Neural cell (in vitro differentiated cells): ENCODE measurements at regions not wholly inside any gene's neighbourhood (a gene's known extent, or its start where the extent isn't known, plus 50 kb on each side); places are given as distances from the start of the nearest gene placed in this dataset.

Experiments
- H2AFZ ChIP-seq: fragments of 200-600, 300-800 bp; sonication (generic), shearing (Covaris generic); 2 replicates; pipeline ENCODE4 v1.6.0; 2014; ENCODE audit warnings: low read depth, mild to moderate bottlenecking, antibody characterized with exemption, low read length, moderate library complexity
- H3F3A ChIP-seq: fragments of 200-600 bp; shearing (Covaris generic); 2 replicates; pipeline ENCODE4 v1.6.1; 2016; ENCODE audit warnings: mild to moderate bottlenecking, moderate library complexity, mixed read lengths, antibody characterized with exemption, low read length; ENCODE audit not compliant: insufficient read depth, poor library complexity, severe bottlenecking
- H3K27ac ChIP-seq: fragments of 200-600, 300-800 bp; sonication (generic), shearing (Covaris generic); 2 replicates; pipeline ENCODE4 v1.5.1; 2014; ENCODE audit warnings: mild to moderate bottlenecking, low read length, moderate library complexity
- H3K27me3 ChIP-seq: fragments of 300-800, 200-600 bp; sonication (generic), shearing (Covaris generic); 2 replicates; pipeline ENCODE4 v1.6.0; 2014; ENCODE audit warnings: mild to moderate bottlenecking, low read depth, low read length, moderate library complexity; ENCODE audit not compliant: insufficient read depth
- H3K36me3 ChIP-seq: fragments of 300-800, 200-600 bp; sonication (generic), shearing (Covaris generic); 2 replicates; pipeline ENCODE4 v1.5.1; 2014; ENCODE audit warnings: mild to moderate bottlenecking, antibody characterized with exemption, low read length, moderate library complexity; ENCODE audit not compliant: insufficient read depth
- H3K4me2 ChIP-seq: fragments of 300-800, 200-600 bp; sonication (generic), shearing (Covaris generic); 2 replicates; pipeline ENCODE4 v1.6.0; 2014; ENCODE audit warnings: mild to moderate bottlenecking, low read length
- H3K4me3 ChIP-seq: fragments of 300-800, 200-600 bp; sonication (generic), shearing (Covaris generic); 2 replicates; pipeline ENCODE4 v1.5.1; 2014; ENCODE audit warnings: mild to moderate bottlenecking, low read length, moderate library complexity
- H3K79me2 ChIP-seq: fragments of 200-600 bp; shearing (Covaris generic); replicated peaks from 2 replicates; pipeline ENCODE4 v1.6.0; 2014; ENCODE audit warnings: mild to moderate bottlenecking, low read length, moderate library complexity; ENCODE audit not compliant: insufficient read depth
- H3K9ac ChIP-seq: fragments of 300-800, 200-600 bp; sonication (generic), shearing (Covaris generic); 2 replicates; pipeline ENCODE4 v1.6.1; 2016; ENCODE audit warnings: mild to moderate bottlenecking, low read length, mixed read lengths
- H3K9me2 ChIP-seq: fragments of 200-600 bp; shearing (Covaris generic); 2 replicates; pipeline ENCODE4 v1.6.1; 2016; ENCODE audit warnings: mild to moderate bottlenecking, low read length, mixed read lengths; ENCODE audit not compliant: insufficient read depth
- H3K9me3 ChIP-seq: fragments of 200-600, 300-800 bp; sonication (generic), shearing (Covaris generic); 2 replicates; pipeline ENCODE4 v1.6.1; 2016; ENCODE audit warnings: mild to moderate bottlenecking, mixed run types, low read length, moderate library complexity, mixed read lengths
- H4K20me1 ChIP-seq: fragments of 200-600 bp; shearing (Covaris generic); 2 replicates; pipeline ENCODE4 v1.6.1; 2016; ENCODE audit warnings: mild to moderate bottlenecking, mixed run types; ENCODE audit not compliant: insufficient read depth
- EP300 ChIP-seq: fragments of 450-650 bp; conservative IDR thresholded peaks from 2 replicates; pipeline ENCODE4 v1.6.1; 2014; ENCODE audit warnings: antibody characterized with exemption, mild to moderate bottlenecking, moderate library complexity; ENCODE audit not compliant: poor library complexity, severe bottlenecking
- EZH2 ChIP-seq: fragments of 200-600, 300-800 bp; shearing (Covaris generic), sonication (generic); IDR thresholded peaks from 2 replicates; pipeline ENCODE4 v1.6.1; 2014; ENCODE audit warnings: antibody characterized with exemption, low read length, borderline replicate concordance, mild to moderate bottlenecking; ENCODE audit not compliant: insufficient read depth, poor library complexity, severe bottlenecking
- MXI1 ChIP-seq: fragments of 450-650 bp; conservative IDR thresholded peaks from 2 replicates; pipeline ENCODE4 v1.6.1; 2014; ENCODE audit warnings: antibody characterized with exemption, mild to moderate bottlenecking; ENCODE audit not compliant: poor library complexity, severe bottlenecking
- POLR2AphosphoS5 ChIP-seq: IDR thresholded peaks from 2 replicates; pipeline ENCODE4 v1.6.1; 2012
- RAD21 ChIP-seq: fragments of 450-650 bp; conservative IDR thresholded peaks from 2 replicates; pipeline ENCODE4 v1.6.1; 2014; ENCODE audit warnings: antibody characterized with exemption, mild to moderate bottlenecking, moderate library complexity
- SMC3 ChIP-seq: fragments of 450-650 bp; conservative IDR thresholded peaks from 2 replicates; pipeline ENCODE4 v1.6.1; 2014; ENCODE audit warnings: antibody characterized with exemption, mild to moderate bottlenecking, moderate library complexity; ENCODE audit not compliant: poor library complexity
- TAF1 ChIP-seq: IDR thresholded peaks from 2 replicates; pipeline ENCODE4 v1.6.1; 2012; ENCODE audit warnings: low read depth
- TF ChIP-seq, protein P1 (sequence below): IDR thresholded peaks from 2 replicates; pipeline ENCODE4 v1.6.1; 2012; ENCODE audit warnings: borderline replicate concordance
- TF ChIP-seq, protein P2 (sequence below): fragments of 450-650 bp; IDR thresholded peaks from 2 replicates; pipeline ENCODE4 v1.5.1; 2014; ENCODE audit warnings: antibody characterized with exemption, mild to moderate bottlenecking, moderate library complexity; ENCODE audit not compliant: poor library complexity, severe bottlenecking

DNA sequence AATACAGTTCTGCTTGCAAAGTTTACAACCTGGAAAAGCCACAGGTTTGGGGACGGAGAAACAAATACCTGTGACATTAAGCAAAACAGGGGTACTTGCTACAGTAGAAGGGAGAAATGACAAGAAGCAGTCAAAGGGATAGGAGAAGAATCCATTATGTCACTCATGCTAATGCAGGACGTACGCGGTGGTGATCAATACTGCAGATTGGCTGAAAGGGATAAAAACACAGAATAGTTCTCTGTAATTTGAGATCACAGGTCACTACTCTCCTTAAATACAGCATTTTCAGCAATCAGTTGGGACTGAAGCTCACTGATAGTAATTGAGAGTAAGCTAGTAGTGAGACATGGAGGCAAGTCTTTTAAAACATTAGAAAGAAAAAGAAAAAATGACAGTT is 130.3 kb upstream of the MTAP start:
- Histone ChIP-seq H3K9ac (no peak overlapping the region), H3K27ac (no peak overlapping the region), H3F3A (no peaks in the 10 kb centered on the region), H3K36me3 (no peaks in the 10 kb centered on the region), H2AFZ (no peak overlapping the region), H4K20me1 (no peaks in the 10 kb centered on the region), H3K27me3 (no peaks in the 10 kb centered on the region), H3K9me3 (no peaks in the 10 kb centered on the region), H3K79me2 (no peaks in the 10 kb centered on the region), H3K4me2 (no peak overlapping the region), H3K9me2 (no peaks in the 10 kb centered on the region), H3K4me3 (no peak overlapping the region)
- TF ChIP-seq, protein P1, sequence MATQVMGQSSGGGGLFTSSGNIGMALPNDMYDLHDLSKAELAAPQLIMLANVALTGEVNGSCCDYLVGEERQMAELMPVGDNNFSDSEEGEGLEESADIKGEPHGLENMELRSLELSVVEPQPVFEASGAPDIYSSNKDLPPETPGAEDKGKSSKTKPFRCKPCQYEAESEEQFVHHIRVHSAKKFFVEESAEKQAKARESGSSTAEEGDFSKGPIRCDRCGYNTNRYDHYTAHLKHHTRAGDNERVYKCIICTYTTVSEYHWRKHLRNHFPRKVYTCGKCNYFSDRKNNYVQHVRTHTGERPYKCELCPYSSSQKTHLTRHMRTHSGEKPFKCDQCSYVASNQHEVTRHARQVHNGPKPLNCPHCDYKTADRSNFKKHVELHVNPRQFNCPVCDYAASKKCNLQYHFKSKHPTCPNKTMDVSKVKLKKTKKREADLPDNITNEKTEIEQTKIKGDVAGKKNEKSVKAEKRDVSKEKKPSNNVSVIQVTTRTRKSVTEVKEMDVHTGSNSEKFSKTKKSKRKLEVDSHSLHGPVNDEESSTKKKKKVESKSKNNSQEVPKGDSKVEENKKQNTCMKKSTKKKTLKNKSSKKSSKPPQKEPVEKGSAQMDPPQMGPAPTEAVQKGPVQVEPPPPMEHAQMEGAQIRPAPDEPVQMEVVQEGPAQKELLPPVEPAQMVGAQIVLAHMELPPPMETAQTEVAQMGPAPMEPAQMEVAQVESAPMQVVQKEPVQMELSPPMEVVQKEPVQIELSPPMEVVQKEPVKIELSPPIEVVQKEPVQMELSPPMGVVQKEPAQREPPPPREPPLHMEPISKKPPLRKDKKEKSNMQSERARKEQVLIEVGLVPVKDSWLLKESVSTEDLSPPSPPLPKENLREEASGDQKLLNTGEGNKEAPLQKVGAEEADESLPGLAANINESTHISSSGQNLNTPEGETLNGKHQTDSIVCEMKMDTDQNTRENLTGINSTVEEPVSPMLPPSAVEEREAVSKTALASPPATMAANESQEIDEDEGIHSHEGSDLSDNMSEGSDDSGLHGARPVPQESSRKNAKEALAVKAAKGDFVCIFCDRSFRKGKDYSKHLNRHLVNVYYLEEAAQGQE = no peak
- TF ChIP-seq RAD21 = no peak
- TF ChIP-seq EP300 = no peak
- TF ChIP-seq EZH2 = no peak
- TF ChIP-seq SMC3 = no peak
- TF ChIP-seq POLR2AphosphoS5 = no peak
- TF ChIP-seq TAF1 = no peak
- TF ChIP-seq MXI1 = no peak
- TF ChIP-seq, protein P2, sequence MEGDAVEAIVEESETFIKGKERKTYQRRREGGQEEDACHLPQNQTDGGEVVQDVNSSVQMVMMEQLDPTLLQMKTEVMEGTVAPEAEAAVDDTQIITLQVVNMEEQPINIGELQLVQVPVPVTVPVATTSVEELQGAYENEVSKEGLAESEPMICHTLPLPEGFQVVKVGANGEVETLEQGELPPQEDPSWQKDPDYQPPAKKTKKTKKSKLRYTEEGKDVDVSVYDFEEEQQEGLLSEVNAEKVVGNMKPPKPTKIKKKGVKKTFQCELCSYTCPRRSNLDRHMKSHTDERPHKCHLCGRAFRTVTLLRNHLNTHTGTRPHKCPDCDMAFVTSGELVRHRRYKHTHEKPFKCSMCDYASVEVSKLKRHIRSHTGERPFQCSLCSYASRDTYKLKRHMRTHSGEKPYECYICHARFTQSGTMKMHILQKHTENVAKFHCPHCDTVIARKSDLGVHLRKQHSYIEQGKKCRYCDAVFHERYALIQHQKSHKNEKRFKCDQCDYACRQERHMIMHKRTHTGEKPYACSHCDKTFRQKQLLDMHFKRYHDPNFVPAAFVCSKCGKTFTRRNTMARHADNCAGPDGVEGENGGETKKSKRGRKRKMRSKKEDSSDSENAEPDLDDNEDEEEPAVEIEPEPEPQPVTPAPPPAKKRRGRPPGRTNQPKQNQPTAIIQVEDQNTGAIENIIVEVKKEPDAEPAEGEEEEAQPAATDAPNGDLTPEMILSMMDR = no peak

DNA sequence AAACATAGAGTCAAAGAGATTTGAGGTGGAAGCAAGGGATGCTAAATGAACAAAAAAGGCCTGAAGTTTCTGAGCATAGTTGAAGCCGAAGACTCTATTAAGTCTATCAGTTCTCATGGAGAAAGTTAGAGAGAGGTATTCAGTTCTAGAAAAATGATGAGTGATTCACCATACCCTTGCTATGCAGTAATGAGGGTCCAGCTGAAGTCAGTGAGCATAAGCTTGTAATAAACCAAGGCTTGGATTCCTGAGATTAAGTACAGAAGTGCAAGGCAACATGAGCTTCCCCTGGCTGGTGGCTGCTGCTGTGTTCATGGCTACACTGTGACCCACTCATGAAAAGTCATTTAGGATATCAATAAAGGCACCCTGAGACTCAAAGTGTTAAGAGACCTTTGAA is 129.7 kb upstream of the MTAP start:
- H3K79me2 ChIP-seq = no peaks in the 10 kb centered on the region
- no peak overlapping the region for H3K4me3 ChIP-seq
- H3K4me2 ChIP-seq = no peak overlapping the region
- no peaks in the 10 kb centered on the region for H3K27me3 ChIP-seq
- H2AFZ ChIP-seq = no peak overlapping the region
- TF ChIP-seq, protein P2 = no peak
- TF ChIP-seq SMC3 = no peak
- no peak for TF ChIP-seq EP300
- H3F3A ChIP-seq = no peaks in the 10 kb centered on the region
- H3K27ac ChIP-seq = no peak overlapping the region
- no peaks in the 10 kb centered on the region for H4K20me1 ChIP-seq
- no peaks in the 10 kb centered on the region for H3K9me2 ChIP-seq
- H3K36me3 ChIP-seq = no peaks in the 10 kb centered on the region
- no peak overlapping the region for H3K9ac ChIP-seq
- H3K9me3 ChIP-seq = no peaks in the 10 kb centered on the region
